Central memory CD8-positive, alpha-beta T cell (primary cell): ENCODE measurements at regions not wholly inside any gene's neighbourhood (a gene's known extent, or its start where the extent isn't known, plus 50 kb on each side); places are given as distances from the start of the nearest gene placed in this dataset.

Source experiments
- ATAC-seq: fragments of 150-1000 bp; cut with Tn5 transposase; replicated peaks from 2 replicates; pipeline ENCODE4 v1.10.0; 2022; ENCODE audit warnings: mild to moderate bottlenecking, moderate FRiP score, moderate number of reproducible peaks; ENCODE audit not compliant: poor library complexity, severe bottlenecking; ENCODE audit errors: extremely low read depth
- DNase-seq, 2 donors: peaks; one replicate each; pipeline ENCODE4 v3.0.0; 2021; ENCODE audit warnings: low spot score in 2 of 2
- H3K27ac Mint-ChIP-seq: one replicate; pipeline ENCODE4 v1.8.0; 2022; ENCODE audit warnings: low read depth, mild to moderate bottlenecking, moderate library complexity, mixed read lengths
- H3K27me3 Mint-ChIP-seq: one replicate; pipeline ENCODE4 v1.8.0; 2022; ENCODE audit warnings: mixed read lengths
- H3K36me3 Mint-ChIP-seq: one replicate; pipeline ENCODE4 v1.8.0; 2022; ENCODE audit warnings: mild to moderate bottlenecking, moderate library complexity, mixed read lengths; ENCODE audit not compliant: insufficient read depth
- H3K4me1 Mint-ChIP-seq: one replicate; pipeline ENCODE4 v1.8.0; 2022; ENCODE audit warnings: mixed read lengths
- H3K4me3 Mint-ChIP-seq: one replicate; pipeline ENCODE4 v1.8.0; 2022; ENCODE audit warnings: mild to moderate bottlenecking, moderate library complexity, mixed read lengths
- H3K9me3 Mint-ChIP-seq: one replicate; pipeline ENCODE4 v1.8.0; 2022; ENCODE audit warnings: mixed read lengths

GRCh38 chr12:92027243-92027642, 118.4 kb downstream of the BTG1 start:
- Mint-ChIP-seq H3K27ac (peak overlapping the region; percentile 94), H3K4me3 (no peak overlapping the region), H3K27me3 (no peaks in the 10 kb centered on the region), H3K4me1 (peaks cover 60% of the 10 kb centered on the region), H3K9me3 (peaks cover 4% of the 10 kb centered on the region), H3K36me3 (no peaks in the 10 kb centered on the region)
- DNase-seq (no peak), ATAC-seq (no peak)

- H3K4me1 Mint-ChIP-seq: peaks cover 53% of the 10 kb centered on the region
Observed at GRCh38 chr12:92025462-92026207, 120.0 kb downstream of the BTG1 start.

GRCh38 chr12:92022093-92022492, 123.6 kb downstream of the BTG1 start:
- H3K27ac Mint-ChIP-seq: no peak overlapping the region
- no peak for ATAC-seq
- no peaks in the 10 kb centered on the region for H3K27me3 Mint-ChIP-seq
- no peaks in the 10 kb centered on the region for H3K9me3 Mint-ChIP-seq
- H3K36me3 Mint-ChIP-seq: peaks cover 2% of the 10 kb centered on the region
- H3K4me3 Mint-ChIP-seq: no peak overlapping the region
- H3K4me1 Mint-ChIP-seq: peaks cover 18% of the 10 kb centered on the region
- no peak for DNase-seq

More at GRCh38 chr12:92025462-92026207, 120.0 kb downstream of the BTG1 start:
- H3K27me3 Mint-ChIP-seq: no peaks in the 10 kb centered on the region
- H3K4me3 Mint-ChIP-seq: no peak overlapping the region
- DNase-seq (no peak), ATAC-seq (no peak)
- no peak overlapping the region for H3K27ac Mint-ChIP-seq
- H3K9me3 Mint-ChIP-seq: peaks cover 4% of the 10 kb centered on the region
- H3K36me3 Mint-ChIP-seq: no peaks in the 10 kb centered on the region

GRCh38 chr12:92021666-92022035, 124.0 kb downstream of the BTG1 start:
- no peak for ATAC-seq
- no peak overlapping the region for H3K4me3 Mint-ChIP-seq
- H3K27ac Mint-ChIP-seq: peak overlapping the region; percentile 49

GRCh38 chr12:92020983-92021665, 124.5 kb downstream of the BTG1 start:
- no peak for ATAC-seq
- H3K27me3 Mint-ChIP-seq: no peaks in the 10 kb centered on the region
- peaks cover 16% of the 10 kb centered on the region for H3K4me1 Mint-ChIP-seq
- no peaks in the 10 kb centered on the region for H3K9me3 Mint-ChIP-seq
- H3K4me3 Mint-ChIP-seq: no peak overlapping the region
- peaks cover 2% of the 10 kb centered on the region for H3K36me3 Mint-ChIP-seq
- peak overlapping the region; percentile 49 for H3K27ac Mint-ChIP-seq
- no peak for DNase-seq

More at GRCh38 chr12:92021666-92022035, 124.0 kb downstream of the BTG1 start:
- peaks cover 16% of the 10 kb centered on the region for H3K4me1 Mint-ChIP-seq
- H3K36me3 Mint-ChIP-seq: peaks cover 2% of the 10 kb centered on the region
- DNase-seq: no peak
- H3K27me3 Mint-ChIP-seq: no peaks in the 10 kb centered on the region
- no peaks in the 10 kb centered on the region for H3K9me3 Mint-ChIP-seq

- no peak for DNase-seq
- Mint-ChIP-seq H3K9me3 (no peaks in the 10 kb centered on the region), H3K27me3 (no peaks in the 10 kb centered on the region), H3K4me3 (no peak overlapping the region), H3K27ac (no peak overlapping the region), H3K4me1 (peaks cover 16% of the 10 kb centered on the region), H3K36me3 (peaks cover 2% of the 10 kb centered on the region)
- ATAC-seq: no peak
Observed at GRCh38 chr12:92019491-92020277, 126.0 kb downstream of the BTG1 start.

GRCh38 chr12:92012691-92013090, 133.0 kb downstream of the BTG1 start:
- H3K4me1 Mint-ChIP-seq: peaks cover 32% of the 10 kb centered on the region
- H3K9me3 Mint-ChIP-seq: no peaks in the 10 kb centered on the region
- no peak overlapping the region for H3K4me3 Mint-ChIP-seq
- DNase-seq (no peak), ATAC-seq (no peak)
- H3K27me3 Mint-ChIP-seq: no peaks in the 10 kb centered on the region
- H3K36me3 Mint-ChIP-seq: no peaks in the 10 kb centered on the region
- H3K27ac Mint-ChIP-seq: no peak overlapping the region

GRCh38 chr12:92010853-92011701, 134.6 kb downstream of the BTG1 start:
- ATAC-seq (no peak), DNase-seq (no peak)
- Mint-ChIP-seq H3K36me3 (no peaks in the 10 kb centered on the region), H3K9me3 (peaks cover 4% of the 10 kb centered on the region), H3K4me3 (peak overlapping the region; percentile 29), H3K27me3 (no peaks in the 10 kb centered on the region), H3K27ac (peak overlapping the region; percentile 63), H3K4me1 (peaks cover 35% of the 10 kb centered on the region)

- Mint-ChIP-seq H3K9me3 (peaks cover 4% of the 10 kb centered on the region), H3K27ac (no peak overlapping the region), H3K4me1 (peaks cover 37% of the 10 kb centered on the region), H3K4me3 (no peak overlapping the region), H3K27me3 (no peaks in the 10 kb centered on the region), H3K36me3 (no peaks in the 10 kb centered on the region)
- ATAC-seq (no peak), DNase-seq (no peak)
Observed at GRCh38 chr12:92010368-92010767, 135.3 kb downstream of the BTG1 start.

- peak overlapping the region; percentile 42 for H3K27ac Mint-ChIP-seq
- H3K27me3 Mint-ChIP-seq: no peaks in the 10 kb centered on the region
- H3K4me3 Mint-ChIP-seq: no peak overlapping the region
- H3K36me3 Mint-ChIP-seq: no peaks in the 10 kb centered on the region
- DNase-seq (no peak), ATAC-seq (no peak)
- peaks cover 4% of the 10 kb centered on the region for H3K9me3 Mint-ChIP-seq
- H3K4me1 Mint-ChIP-seq: peaks cover 37% of the 10 kb centered on the region
Observed at GRCh38 chr12:92008345-92008744, 137.3 kb downstream of the BTG1 start.

- no peaks in the 10 kb centered on the region for H3K36me3 Mint-ChIP-seq
- peaks cover 43% of the 10 kb centered on the region for H3K4me1 Mint-ChIP-seq
- no peak overlapping the region for H3K27ac Mint-ChIP-seq
- no peaks in the 10 kb centered on the region for H3K27me3 Mint-ChIP-seq
- no peak overlapping the region for H3K4me3 Mint-ChIP-seq
- peaks cover 4% of the 10 kb centered on the region for H3K9me3 Mint-ChIP-seq
- no peak for DNase-seq
- ATAC-seq: no peak
Observed at GRCh38 chr12:92007787-92008186, 137.9 kb downstream of the BTG1 start.

GRCh38 chr12:92003701-92004100, 141.9 kb downstream of the BTG1 start:
- Mint-ChIP-seq H3K4me3 (no peak overlapping the region), H3K27me3 (no peaks in the 10 kb centered on the region), H3K9me3 (peaks cover 4% of the 10 kb centered on the region), H3K36me3 (peaks cover 5% of the 10 kb centered on the region), H3K27ac (no peak overlapping the region), H3K4me1 (peaks cover 42% of the 10 kb centered on the region)
- no peak for DNase-seq
- no peak for ATAC-seq
